ENCODE measurements at regions not wholly inside any gene's neighbourhood (a gene's known extent, or its start where the extent isn't known, plus 50 kb on each side); places are given as distances from the start of the nearest gene placed in this dataset.
"Not testable (repeated sequence)": the region's sequence is repeated elsewhere in the genome, so short reads cannot be mapped to it uniquely, and the experiment has no call there.

- no peak for DNase-seq
Measured at GRCh38 chr20:50329981-50330503, 139.4 kb downstream of the CEBPB start.

- DNase-seq, result no peak
Measured at GRCh38 chr20:50330504-50331313, 140.1 kb downstream of the CEBPB start.

GRCh38 chr20:50331469-50332363, 141.1 kb downstream of the CEBPB start:
- DNase-seq, result no peak

GRCh38 chr20:50332491-50332980, 141.9 kb downstream of the CEBPB start:
- DNase-seq, result no peak

- no peak for DNase-seq
Measured at GRCh38 chr20:50333131-50333670, 142.6 kb downstream of the CEBPB start.

GRCh38 chr20:50333812-50334211, 143.2 kb downstream of the CEBPB start:
- no peak for DNase-seq

- not testable (repeated sequence) for DNase-seq
Measured at GRCh38 chr20:50334512-50334911, 143.9 kb downstream of the CEBPB start.

- peak; percentile 67 to 74 for DNase-seq
Measured at GRCh38 chr20:50335105-50335504, 144.5 kb downstream of the CEBPB start.

- no peak for DNase-seq
Measured at GRCh38 chr20:50335866-50336265, 145.2 kb downstream of the CEBPB start.

- DNase-seq, result no peak
Measured at GRCh38 chr20:50336661-50337060, 146.0 kb downstream of the CEBPB start.

GRCh38 chr20:50337521-50338466, 147.2 kb downstream of the CEBPB start:
- no peak for DNase-seq

GRCh38 chr20:50338479-50339391, 148.1 kb downstream of the CEBPB start:
- DNase-seq, result no peak

- DNase-seq, result no peak
Measured at GRCh38 chr20:50339466-50339901, 148.9 kb downstream of the CEBPB start.

GRCh38 chr20:50340541-50340940, 149.9 kb downstream of the CEBPB start:
- DNase-seq, result no peak

GRCh38 chr20:50341050-50341449, 150.4 kb downstream of the CEBPB start:
- no peak for DNase-seq

GRCh38 chr20:50341880-50342637, 151.4 kb downstream of the CEBPB start:
- peak in 1 of 2 experiments; percentile 24 for DNase-seq

- DNase-seq, result no peak
Measured at GRCh38 chr20:50342638-50343102, 152.0 kb downstream of the CEBPB start.

GRCh38 chr20:50343125-50343489, 152.5 kb downstream of the CEBPB start:
- DNase-seq, result no peak

GRCh38 chr20:50343490-50344179, 153.0 kb downstream of the CEBPB start:
- no peak for DNase-seq
